DOHH2 (cell line): ENCODE measurements at regions not wholly inside any gene's neighbourhood (a gene's known extent, or its start where the extent isn't known, plus 50 kb on each side); places are given as distances from the start of the nearest gene placed in this dataset.

Experiments
- H3F3A ChIP-seq: fragments of 200-600 bp; sonication (generic), shearing (Covaris generic); 2 replicates; pipeline ENCODE4 v1.6.0; 2016; ENCODE audit warnings: antibody characterized with exemption, mild to moderate bottlenecking; ENCODE audit not compliant: control insufficient read depth, insufficient read depth
- H3K27ac ChIP-seq: fragments of 200-600 bp; sonication (generic); 2 replicates; pipeline ENCODE4 v1.5.1; 2014; ENCODE audit warnings: low read depth, mild to moderate bottlenecking, low read length, moderate library complexity
- H3K27me3 ChIP-seq: fragments of 200-600 bp; sonication (generic); 2 replicates; pipeline ENCODE4 v1.6.1; 2014; ENCODE audit warnings: mild to moderate bottlenecking, low read length, mixed read lengths; ENCODE audit not compliant: control insufficient read depth
- H3K36me3 ChIP-seq: fragments of 200-600 bp; sonication (generic); 2 replicates; pipeline ENCODE4 v1.6.1; 2014; ENCODE audit warnings: mild to moderate bottlenecking, low read length, moderate library complexity, mixed read lengths; ENCODE audit not compliant: control insufficient read depth
- H3K4me1 ChIP-seq: fragments of 200-600 bp; sonication (generic); 2 replicates; pipeline ENCODE4 v1.6.1; 2014; ENCODE audit warnings: mild to moderate bottlenecking, low read length, mixed read lengths; ENCODE audit not compliant: control insufficient read depth
- H3K4me2 ChIP-seq: fragments of 200-600 bp; sonication (generic); 2 replicates; pipeline ENCODE4 v1.6.0; 2014; ENCODE audit warnings: mild to moderate bottlenecking, low read length, moderate library complexity
- H3K4me3 ChIP-seq: fragments of 200-600 bp; sonication (generic); 2 replicates; pipeline ENCODE4 v1.5.1; 2014; ENCODE audit warnings: mild to moderate bottlenecking, low read length, mixed read lengths
- H3K79me2 ChIP-seq: fragments of 200-600 bp; sonication (generic); 2 replicates; pipeline ENCODE4 v1.6.1; 2014; ENCODE audit warnings: mild to moderate bottlenecking, low read length, mixed read lengths; ENCODE audit not compliant: control insufficient read depth
- H3K9me2 ChIP-seq: fragments of 200-600 bp; sonication (generic); replicated peaks from 2 replicates; pipeline ENCODE4 v1.6.1; 2014; ENCODE audit warnings: mild to moderate bottlenecking, low read length, mixed read lengths; ENCODE audit not compliant: control insufficient read depth
- H3K9me3 ChIP-seq: fragments of 200-600 bp; sonication (generic); 2 replicates; pipeline ENCODE4 v1.6.1; 2014; ENCODE audit warnings: antibody characterized with exemption, low read length, mixed read lengths; ENCODE audit not compliant: control insufficient read depth, insufficient read depth
- H4K20me1 ChIP-seq: fragments of 200-600 bp; sonication (generic); 2 replicates; pipeline ENCODE4 v1.6.0; 2014; ENCODE audit warnings: low read depth, mild to moderate bottlenecking, antibody characterized with exemption, low read length, moderate library complexity; ENCODE audit not compliant: control insufficient read depth, insufficient read depth
- EZH2phosphoT487 ChIP-seq: fragments of 200-600 bp; sonication (generic); IDR thresholded peaks from 2 replicates; pipeline ENCODE4 v1.6.1; 2017; ENCODE audit warnings: borderline replicate concordance, mild to moderate bottlenecking, antibody characterized with exemption, low read length, moderate library complexity, mixed read lengths
- TF ChIP-seq, protein P1 (sequence below): fragments of 200-600 bp; sonication (generic); IDR thresholded peaks from one replicate; pipeline ENCODE4 v1.5.1; 2014; ENCODE audit warnings: antibody characterized with exemption, mild to moderate bottlenecking, low read depth, low read length; ENCODE audit not compliant: poor library complexity, severe bottlenecking

DNA sequence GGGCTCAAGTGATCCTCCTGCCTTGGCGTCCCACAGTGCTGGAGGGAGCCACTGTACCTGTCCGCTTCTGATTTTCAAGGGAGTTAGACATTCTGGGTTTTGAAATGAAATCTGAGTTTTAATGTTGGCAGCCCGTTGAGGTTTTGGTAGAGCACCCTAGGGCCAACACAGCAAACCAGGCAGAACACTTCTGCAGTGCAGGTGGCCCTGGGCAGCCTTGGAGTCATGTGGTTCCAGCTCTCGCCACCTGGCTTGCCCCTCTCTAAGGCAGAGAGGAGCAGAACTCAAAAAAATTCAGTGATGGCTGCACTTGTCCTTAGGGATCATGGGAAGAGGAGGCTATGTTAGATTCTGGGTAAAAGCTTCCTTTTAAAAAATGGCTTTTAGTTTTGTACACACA, 74.9 kb downstream of the CLDN34 start:
- Histone ChIP-seq H3K4me3 (no peak overlapping the region), H3K9me2 (no peaks in the 10 kb centered on the region), H3K36me3 (no peaks in the 10 kb centered on the region), H3F3A (no peaks in the 10 kb centered on the region), H3K4me2 (no peak overlapping the region), H3K27me3 (no peaks in the 10 kb centered on the region), H4K20me1 (no peaks in the 10 kb centered on the region), H3K9me3 (no peaks in the 10 kb centered on the region), H3K79me2 (peaks cover 48% of the 10 kb centered on the region), H3K4me1 (no peaks in the 10 kb centered on the region), H3K27ac (no peak overlapping the region)
- no peak for TF ChIP-seq EZH2phosphoT487
- TF ChIP-seq, protein P1, sequence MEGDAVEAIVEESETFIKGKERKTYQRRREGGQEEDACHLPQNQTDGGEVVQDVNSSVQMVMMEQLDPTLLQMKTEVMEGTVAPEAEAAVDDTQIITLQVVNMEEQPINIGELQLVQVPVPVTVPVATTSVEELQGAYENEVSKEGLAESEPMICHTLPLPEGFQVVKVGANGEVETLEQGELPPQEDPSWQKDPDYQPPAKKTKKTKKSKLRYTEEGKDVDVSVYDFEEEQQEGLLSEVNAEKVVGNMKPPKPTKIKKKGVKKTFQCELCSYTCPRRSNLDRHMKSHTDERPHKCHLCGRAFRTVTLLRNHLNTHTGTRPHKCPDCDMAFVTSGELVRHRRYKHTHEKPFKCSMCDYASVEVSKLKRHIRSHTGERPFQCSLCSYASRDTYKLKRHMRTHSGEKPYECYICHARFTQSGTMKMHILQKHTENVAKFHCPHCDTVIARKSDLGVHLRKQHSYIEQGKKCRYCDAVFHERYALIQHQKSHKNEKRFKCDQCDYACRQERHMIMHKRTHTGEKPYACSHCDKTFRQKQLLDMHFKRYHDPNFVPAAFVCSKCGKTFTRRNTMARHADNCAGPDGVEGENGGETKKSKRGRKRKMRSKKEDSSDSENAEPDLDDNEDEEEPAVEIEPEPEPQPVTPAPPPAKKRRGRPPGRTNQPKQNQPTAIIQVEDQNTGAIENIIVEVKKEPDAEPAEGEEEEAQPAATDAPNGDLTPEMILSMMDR, result no peak

DNA sequence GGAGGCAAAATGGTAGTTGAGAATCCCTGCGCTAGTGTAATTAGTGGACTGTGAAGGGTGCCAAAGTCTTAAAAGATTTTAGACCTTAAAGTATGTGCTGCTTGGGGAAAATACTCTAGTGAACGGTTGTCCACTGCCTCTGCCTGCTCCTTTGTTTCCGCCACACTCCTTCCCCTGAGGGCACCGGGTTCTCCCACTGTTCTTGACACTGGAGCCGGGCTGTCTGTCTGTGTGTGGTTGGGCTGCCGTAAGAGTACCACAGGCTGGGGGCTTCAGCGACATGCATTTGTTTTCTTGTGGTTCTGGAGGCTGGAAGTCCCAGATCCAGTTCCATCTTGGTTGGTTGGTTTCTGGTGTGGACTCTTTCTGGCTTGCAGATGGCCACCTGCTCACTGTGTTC, 76.2 kb downstream of the CLDN34 start:
- no peaks in the 10 kb centered on the region for H3K27me3 ChIP-seq
- no peaks in the 10 kb centered on the region for H3K9me2 ChIP-seq
- H3F3A ChIP-seq, result no peaks in the 10 kb centered on the region
- no peak overlapping the region for H3K4me2 ChIP-seq
- H3K9me3 ChIP-seq, result no peaks in the 10 kb centered on the region
- H3K36me3 ChIP-seq, result no peaks in the 10 kb centered on the region
- H3K27ac ChIP-seq, result no peak overlapping the region
- no peaks in the 10 kb centered on the region for H3K4me1 ChIP-seq
- no peak for TF ChIP-seq EZH2phosphoT487
- TF ChIP-seq, protein P1, result no peak
- peaks cover 48% of the 10 kb centered on the region for H3K79me2 ChIP-seq
- H4K20me1 ChIP-seq, result no peaks in the 10 kb centered on the region
- H3K4me3 ChIP-seq, result no peak overlapping the region

DNA sequence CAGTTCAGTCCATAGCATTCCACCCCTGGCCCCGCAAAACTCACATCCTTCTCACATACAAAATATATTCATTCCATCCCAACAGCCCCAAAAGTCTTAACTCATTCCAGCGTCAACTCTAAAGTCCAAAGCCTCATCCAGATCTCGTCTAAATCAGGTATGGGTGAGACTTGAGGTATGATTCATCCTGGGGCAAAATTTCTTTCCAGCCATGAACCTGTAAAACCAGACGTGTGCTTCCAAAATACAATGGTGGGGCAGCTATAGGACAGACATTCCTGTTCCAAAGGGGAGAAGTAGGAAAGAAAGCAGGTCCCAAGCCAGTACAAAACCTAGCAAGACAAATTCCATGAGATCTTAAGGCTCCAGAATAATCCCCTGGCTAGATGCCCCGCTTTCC, 76.9 kb downstream of the CLDN34 start:
- H3K4me2 ChIP-seq, result no peak overlapping the region
- H3F3A ChIP-seq, result no peaks in the 10 kb centered on the region
- TF ChIP-seq, protein P1, result no peak
- TF ChIP-seq EZH2phosphoT487, result no peak
- no peaks in the 10 kb centered on the region for H3K27me3 ChIP-seq
- no peak overlapping the region for H3K4me3 ChIP-seq
- H3K4me1 ChIP-seq, result peaks cover 4% of the 10 kb centered on the region; the same call in 1 of the 2 replicates
- no peak overlapping the region for H3K27ac ChIP-seq
- no peaks in the 10 kb centered on the region for H3K9me3 ChIP-seq
- H3K79me2 ChIP-seq, result peaks cover 51% of the 10 kb centered on the region
- no peaks in the 10 kb centered on the region for H3K9me2 ChIP-seq
- no peaks in the 10 kb centered on the region for H4K20me1 ChIP-seq
- no peaks in the 10 kb centered on the region for H3K36me3 ChIP-seq
